ENCODE measurements at regions not wholly inside any gene's neighbourhood (a gene's known extent, or its start where the extent isn't known, plus 50 kb on each side); places are given as distances from the start of the nearest gene placed in this dataset.
A peak's percentile ranks its signal among the peaks of the same experiment; 100 is the strongest.

GRCh38 chr10:3460420-3461128 lies 288.0 kb upstream of the PITRM1 start:
- no peak for DNase-seq (ENCODE audit: extremely low read depth in 1 of 11, low read depth in 9 of 11, low spot score in 4 of 11)

GRCh38 chr10:3455385-3456334 lies 283.1 kb upstream of the PITRM1 start:
- DNase-seq (ENCODE audit: extremely low read depth in 1 of 11, low read depth in 9 of 11, low spot score in 4 of 11): peak in 2 of 11 donors; percentile 32 to 47

- DNase-seq (ENCODE audit: extremely low read depth in 1 of 11, low read depth in 9 of 11, low spot score in 4 of 11): no peak
Observed at GRCh38 chr10:3452683-3453361, 280.2 kb upstream of the PITRM1 start.

GRCh38 chr10:3452173-3452626 lies 279.6 kb upstream of the PITRM1 start:
- peak in 4 of 11 donors; percentile 31 to 72 (median 58) for DNase-seq (ENCODE audit: extremely low read depth in 1 of 11, low read depth in 9 of 11, low spot score in 4 of 11)

GRCh38 chr10:3451516-3452172 lies 279.1 kb upstream of the PITRM1 start:
- DNase-seq (ENCODE audit: extremely low read depth in 1 of 11, low read depth in 9 of 11, low spot score in 4 of 11): no peak

- no peak for DNase-seq (ENCODE audit: extremely low read depth in 1 of 11, low read depth in 9 of 11, low spot score in 4 of 11)
Observed at GRCh38 chr10:3446221-3446620, 273.6 kb upstream of the PITRM1 start.

- DNase-seq (ENCODE audit: extremely low read depth in 1 of 11, low read depth in 9 of 11, low spot score in 4 of 11): no peak
Observed at GRCh38 chr10:3445648-3446047, 273.1 kb upstream of the PITRM1 start.

- DNase-seq (ENCODE audit: extremely low read depth in 1 of 11, low read depth in 9 of 11, low spot score in 4 of 11): no peak
Observed at GRCh38 chr10:3442451-3442990, 269.9 kb upstream of the PITRM1 start.

GRCh38 chr10:3439183-3439582 lies 266.6 kb upstream of the PITRM1 start:
- no peak for DNase-seq (ENCODE audit: extremely low read depth in 1 of 11, low read depth in 9 of 11, low spot score in 4 of 11)

- DNase-seq (ENCODE audit: extremely low read depth in 1 of 11, low read depth in 9 of 11, low spot score in 4 of 11): no peak
Observed at GRCh38 chr10:3438606-3439005, 266.0 kb upstream of the PITRM1 start.

GRCh38 chr10:3435671-3436070 lies 263.1 kb upstream of the PITRM1 start:
- DNase-seq (ENCODE audit: extremely low read depth in 1 of 11, low read depth in 9 of 11, low spot score in 4 of 11): no peak

- DNase-seq (ENCODE audit: extremely low read depth in 1 of 11, low read depth in 9 of 11, low spot score in 4 of 11): no peak
Observed at GRCh38 chr10:3433988-3434387, 261.4 kb upstream of the PITRM1 start.

GRCh38 chr10:3433131-3433530 lies 260.5 kb upstream of the PITRM1 start:
- DNase-seq (ENCODE audit: extremely low read depth in 1 of 11, low read depth in 9 of 11, low spot score in 4 of 11): peak in 1 of 11 donors; percentile 13

GRCh38 chr10:3432081-3432825 lies 259.7 kb upstream of the PITRM1 start:
- no peak for DNase-seq (ENCODE audit: extremely low read depth in 1 of 11, low read depth in 9 of 11, low spot score in 4 of 11)

- no peak for DNase-seq (ENCODE audit: extremely low read depth in 1 of 11, low read depth in 9 of 11, low spot score in 4 of 11)
Observed at GRCh38 chr10:3430501-3430900, 257.9 kb upstream of the PITRM1 start.

GRCh38 chr10:3429676-3430075 lies 257.1 kb upstream of the PITRM1 start:
- DNase-seq (ENCODE audit: extremely low read depth in 1 of 11, low read depth in 9 of 11, low spot score in 4 of 11): no peak

- no peak for DNase-seq (ENCODE audit: extremely low read depth in 1 of 11, low read depth in 9 of 11, low spot score in 4 of 11)
Observed at GRCh38 chr10:3428826-3429225, 256.2 kb upstream of the PITRM1 start.

GRCh38 chr10:3427950-3428354 lies 255.4 kb upstream of the PITRM1 start:
- DNase-seq (ENCODE audit: extremely low read depth in 1 of 11, low read depth in 9 of 11, low spot score in 4 of 11): no peak

All from renal cortex interstitium (tissue), 11 donors.